Urinary bladder (tissue), 3 donors: ENCODE measurements at regions not wholly inside any gene's neighbourhood (a gene's known extent, or its start where the extent isn't known, plus 50 kb on each side); places are given as distances from the start of the nearest gene placed in this dataset.

Experiments
- DNase-seq: peaks from one replicate; pipeline ENCODE4 v3.0.0-alpha.2; 2015; ENCODE audit errors: extremely low spot score
- H3K27ac ChIP-seq: one replicate; pipeline ENCODE4 v1.5.1; 2013; ENCODE audit warnings: low read depth, mild to moderate bottlenecking, moderate library complexity
- H3K36me3 ChIP-seq: one replicate; pipeline ENCODE4 v1.6.1; 2013; ENCODE audit warnings: mild to moderate bottlenecking, moderate library complexity; ENCODE audit not compliant: insufficient read depth
- H3K4me1 ChIP-seq: one replicate; pipeline ENCODE4 v1.6.1; 2013; ENCODE audit warnings: mild to moderate bottlenecking, moderate library complexity; ENCODE audit not compliant: insufficient read depth
- H3K4me3 ChIP-seq: one replicate; pipeline ENCODE4 v1.5.1; 2013; ENCODE audit warnings: low read depth, low read length
- WGBS: extraction: QIAGEN DNeasy Blood & Tissue Kit; methylation state at CpG from one replicate; pipeline ENCODE4 v1.1.7; 2013; 5-methylcytosine and 5-hydroxymethylcytosine counted together
- donor health status: healthy with polysubstance abuse.
- donor health status: healthy.

- Histone ChIP-seq H3K36me3 (no peaks in the 10 kb centered on the region), H3K4me3 (no peak overlapping the region), H3K27ac (no peak overlapping the region), H3K4me1 (no peaks in the 10 kb centered on the region)
- no peak for DNase-seq
- 52% methylated on average over 3 of the region's 3 CpGs for WGBS
Observed at GRCh38 chr9:88738709-88739108, 203.7 kb downstream of the NXNL2 start.

- no peak overlapping the region for H3K4me3 ChIP-seq
- no peaks in the 10 kb centered on the region for H3K4me1 ChIP-seq
- no peak overlapping the region for H3K27ac ChIP-seq
- 50% methylated on average over 2 of the region's 2 CpGs for WGBS
- H3K36me3 ChIP-seq = no peaks in the 10 kb centered on the region
- no peak for DNase-seq
Observed at GRCh38 chr9:88739373-88739772, 204.4 kb downstream of the NXNL2 start.

- Histone ChIP-seq H3K27ac (no peak overlapping the region), H3K36me3 (no peaks in the 10 kb centered on the region), H3K4me3 (no peak overlapping the region), H3K4me1 (no peaks in the 10 kb centered on the region)
- no peak for DNase-seq
- WGBS = 96% methylated on average over 7 of the region's 7 CpGs
Observed at GRCh38 chr9:88740844-88741243, 205.9 kb downstream of the NXNL2 start.

GRCh38 chr9:88741335-88741734 lies 206.4 kb downstream of the NXNL2 start:
- H3K36me3 ChIP-seq = no peaks in the 10 kb centered on the region
- no peaks in the 10 kb centered on the region for H3K4me1 ChIP-seq
- WGBS = 76% methylated on average over 3 of the region's 3 CpGs
- no peak overlapping the region for H3K4me3 ChIP-seq
- DNase-seq = no peak
- H3K27ac ChIP-seq = no peak overlapping the region

DNA sequence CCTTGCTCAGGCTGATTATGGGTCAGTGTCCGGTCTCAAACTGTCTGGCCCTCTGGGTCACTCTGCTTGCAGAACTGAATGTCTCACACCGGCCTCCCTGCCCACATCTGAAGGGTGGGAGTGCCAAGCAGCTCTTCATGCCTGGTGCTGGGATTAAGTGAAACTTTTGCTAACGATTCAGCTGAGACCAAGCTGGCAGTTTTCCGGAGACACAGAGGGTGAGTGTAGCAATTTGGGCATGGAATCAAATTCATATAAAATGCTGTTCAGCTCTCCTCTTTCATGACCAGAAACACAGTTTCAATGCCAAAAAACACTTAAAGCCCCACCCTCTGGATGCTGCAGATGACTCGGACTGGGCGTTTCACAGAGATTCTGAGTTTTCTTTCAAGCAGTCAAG lies 207.5 kb downstream of the NXNL2 start:
- WGBS = 25% methylated on average over 6 of the region's 6 CpGs
- DNase-seq = no peak
- H3K4me1 ChIP-seq = no peaks in the 10 kb centered on the region
- H3K36me3 ChIP-seq = no peaks in the 10 kb centered on the region
- H3K4me3 ChIP-seq = no peak overlapping the region
- H3K27ac ChIP-seq = no peak overlapping the region

- H3K4me1 ChIP-seq = no peaks in the 10 kb centered on the region
Observed at GRCh38 chr9:88742905-88743304, 207.9 kb downstream of the NXNL2 start.

GRCh38 chr9:88745276-88746001 lies 210.5 kb downstream of the NXNL2 start:
- no peaks in the 10 kb centered on the region for H3K4me1 ChIP-seq
- H3K4me3 ChIP-seq = no peak overlapping the region
- peak; percentile 88 for DNase-seq
- 29% methylated on average over 2 of the region's 2 CpGs for WGBS
- H3K36me3 ChIP-seq = no peaks in the 10 kb centered on the region
- H3K27ac ChIP-seq = no peak overlapping the region

More at GRCh38 chr9:88742905-88743304, 207.9 kb downstream of the NXNL2 start:
- Histone ChIP-seq H3K4me3 (no peak overlapping the region), H3K36me3 (no peaks in the 10 kb centered on the region), H3K27ac (no peak overlapping the region)
- 54% methylated on average over 6 of the region's 6 CpGs for WGBS
- no peak for DNase-seq

DNA sequence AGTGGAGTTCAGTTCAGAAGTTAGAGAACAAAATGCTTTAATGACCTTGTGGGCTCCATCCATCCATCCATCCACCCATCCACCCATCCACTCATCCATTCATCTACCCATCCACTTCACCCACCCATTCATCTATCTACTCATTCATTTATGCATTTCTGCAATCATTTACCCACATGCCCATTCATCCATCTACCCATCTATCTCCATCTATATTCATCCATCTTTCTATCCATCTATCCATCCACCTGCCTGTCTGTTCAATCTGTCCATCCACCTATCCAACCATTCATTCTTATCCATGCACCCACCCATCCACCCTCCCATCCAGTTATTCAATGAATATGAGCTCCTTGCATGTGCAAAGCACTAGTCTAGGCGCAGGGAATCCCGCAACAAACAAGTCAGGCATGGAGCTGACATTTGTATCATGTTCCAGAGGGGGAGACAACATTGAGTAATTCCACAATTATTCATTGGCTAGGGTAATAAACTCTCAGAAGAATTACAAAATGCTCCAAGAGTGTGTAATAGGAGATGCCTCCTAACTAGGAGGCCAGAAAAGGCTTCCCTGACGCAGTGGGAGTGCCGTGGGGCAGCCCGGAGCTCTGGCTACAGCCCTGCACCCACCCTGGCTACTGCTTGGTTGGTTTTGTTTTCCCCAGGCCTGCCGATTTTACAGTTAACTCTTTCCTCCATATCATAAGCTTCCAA lies 211.2 kb downstream of the NXNL2 start:
- Histone ChIP-seq H3K27ac (no peak overlapping the region), H3K4me3 (no peak overlapping the region), H3K4me1 (no peaks in the 10 kb centered on the region), H3K36me3 (no peaks in the 10 kb centered on the region)
- DNase-seq = no peak
- 22% methylated on average over 6 of the region's 6 CpGs for WGBS

GRCh38 chr9:88746743-88747398 lies 211.9 kb downstream of the NXNL2 start:
- DNase-seq = no peak
- Histone ChIP-seq H3K4me3 (no peak overlapping the region), H3K36me3 (no peaks in the 10 kb centered on the region), H3K27ac (no peak overlapping the region), H3K4me1 (no peaks in the 10 kb centered on the region)
- WGBS = 35% methylated on average over 9 of the region's 9 CpGs

GRCh38 chr9:88747768-88748167 lies 212.8 kb downstream of the NXNL2 start:
- H3K36me3 ChIP-seq = no peaks in the 10 kb centered on the region
- 28% methylated on average over 5 of the region's 5 CpGs for WGBS
- H3K4me1 ChIP-seq = no peaks in the 10 kb centered on the region
- no peak for DNase-seq
- no peak overlapping the region for H3K4me3 ChIP-seq
- no peak overlapping the region for H3K27ac ChIP-seq

DNA sequence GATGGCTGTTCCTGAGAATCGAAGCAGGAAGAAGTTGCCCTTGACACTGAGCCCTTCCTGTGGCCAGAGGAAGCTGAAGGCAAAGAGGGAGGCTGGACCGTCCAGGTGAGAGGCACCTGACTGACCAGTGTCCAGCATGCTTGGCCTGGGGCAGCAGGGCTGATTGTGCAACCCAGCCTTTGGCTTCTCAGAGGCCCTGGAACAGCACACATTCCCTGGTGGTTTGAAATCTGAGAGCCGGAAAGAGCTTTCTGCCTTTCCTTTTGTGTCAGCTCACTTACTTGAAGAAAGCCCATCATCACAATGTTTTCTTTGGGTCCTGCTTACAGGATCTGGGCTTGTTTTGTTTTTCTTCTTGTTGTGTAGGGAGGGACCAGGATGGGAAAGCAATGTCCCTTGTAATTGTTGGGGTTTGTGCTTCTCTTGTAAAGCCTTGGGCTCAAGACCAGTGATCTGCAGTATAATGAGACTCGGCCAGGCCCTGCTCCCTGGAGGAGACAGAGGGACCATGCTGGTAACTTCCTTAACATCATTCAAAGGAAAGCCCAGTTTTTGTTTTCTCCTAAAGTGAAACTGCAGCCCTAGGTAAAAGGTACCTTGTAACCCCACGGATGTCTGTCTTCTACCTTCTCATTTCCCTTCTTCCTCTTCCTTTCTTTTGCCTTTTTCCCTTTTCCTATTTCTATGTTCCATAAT lies 213.7 kb downstream of the NXNL2 start:
- WGBS = 59% methylated on average over 5 of the region's 5 CpGs
- H3K36me3 ChIP-seq = no peaks in the 10 kb centered on the region
- H3K27ac ChIP-seq = peak overlapping the region; percentile 48
- no peak overlapping the region for H3K4me3 ChIP-seq
- no peak for DNase-seq
- H3K4me1 ChIP-seq = peaks cover 1% of the 10 kb centered on the region

DNA sequence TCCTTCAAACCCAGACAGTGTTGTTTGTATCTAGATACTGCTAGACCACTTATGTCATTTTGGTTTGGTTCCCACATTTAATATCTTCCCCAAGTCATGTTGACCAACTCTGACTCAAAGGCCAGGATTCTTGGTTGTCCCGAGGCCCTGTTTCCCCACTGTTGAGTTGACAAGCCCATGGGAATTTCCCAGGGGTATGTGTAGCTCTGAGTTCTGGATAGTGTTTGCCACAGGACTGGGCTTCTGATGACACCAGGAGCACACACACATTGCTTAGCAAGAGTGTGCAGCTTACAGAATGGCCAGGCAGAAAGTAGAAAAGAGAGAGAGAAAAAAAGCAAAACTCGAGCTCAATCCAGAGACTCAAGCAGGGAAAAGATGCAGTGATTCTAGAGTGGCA lies 214.4 kb downstream of the NXNL2 start:
- Histone ChIP-seq H3K27ac (peak overlapping the region; percentile 26), H3K4me1 (peaks cover 1% of the 10 kb centered on the region), H3K36me3 (no peaks in the 10 kb centered on the region), H3K4me3 (no peak overlapping the region)
- no peak for DNase-seq
- 55% methylated on average over 2 of the region's 2 CpGs for WGBS

DNA sequence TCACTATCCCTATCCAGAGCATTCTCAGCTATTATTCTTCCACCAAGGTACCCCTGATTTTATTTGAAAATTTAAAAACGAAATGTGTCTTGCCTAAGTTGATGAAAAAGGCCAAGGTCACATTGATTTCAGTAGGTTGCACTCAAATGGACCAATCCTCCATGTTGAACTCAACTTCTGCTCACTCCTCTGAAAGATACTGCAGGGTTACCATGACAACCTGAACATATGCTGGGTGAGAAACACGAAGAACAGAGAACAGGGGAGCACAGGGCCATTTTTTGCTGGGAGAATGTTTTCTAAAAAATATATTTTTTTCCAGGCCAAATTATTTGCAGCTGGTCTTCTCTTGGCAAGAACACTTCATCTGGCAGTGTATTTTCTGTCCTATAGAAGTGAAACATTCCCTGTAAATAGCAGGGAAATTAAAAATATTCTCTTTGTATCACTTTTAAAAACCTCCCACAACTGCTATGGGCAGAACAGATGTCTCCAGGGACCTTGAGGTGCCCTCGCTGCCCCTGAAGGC lies 215.9 kb downstream of the NXNL2 start:
- DNase-seq = no peak
- peaks cover 1% of the 10 kb centered on the region for H3K4me1 ChIP-seq
- H3K36me3 ChIP-seq = no peaks in the 10 kb centered on the region
- no peak overlapping the region for H3K27ac ChIP-seq
- no peak overlapping the region for H3K4me3 ChIP-seq
- WGBS = 74% methylated on average over 3 of the region's 3 CpGs
